ENCODE measurements at regions not wholly inside any gene's neighbourhood (a gene's known extent, or its start where the extent isn't known, plus 50 kb on each side); places are given as distances from the start of the nearest gene placed in this dataset.
"Not testable (repeated sequence)": the region's sequence is repeated elsewhere in the genome, so short reads cannot be mapped to it uniquely, and the experiment has no call there.

- DNase-seq (ENCODE audit: low spot score) = no peak
Observed at GRCh38 chr2:187206071-187206470, 242.0 kb downstream of the CALCRL start.

- no peak for DNase-seq (ENCODE audit: low spot score)
Observed at GRCh38 chr2:187198136-187198535, 249.9 kb downstream of the CALCRL start.

GRCh38 chr2:187194049-187194448 is 254.0 kb downstream of the CALCRL start:
- DNase-seq (ENCODE audit: low spot score) = no peak

GRCh38 chr2:187188783-187189631 is 259.0 kb downstream of the CALCRL start:
- DNase-seq (ENCODE audit: low spot score) = no peak

- no peak for DNase-seq (ENCODE audit: low spot score)
Observed at GRCh38 chr2:187187519-187187918, 260.5 kb downstream of the CALCRL start.

- no peak for DNase-seq (ENCODE audit: low spot score)
Observed at GRCh38 chr2:187180529-187180928, 267.5 kb downstream of the CALCRL start.

- not testable (repeated sequence) for DNase-seq (ENCODE audit: low spot score)
Observed at GRCh38 chr2:187178876-187179275, 269.2 kb downstream of the CALCRL start.

- no peak for DNase-seq (ENCODE audit: low spot score)
Observed at GRCh38 chr2:187177253-187177652, 270.8 kb downstream of the CALCRL start.

- DNase-seq (ENCODE audit: low spot score) = no peak
Observed at GRCh38 chr2:187174582-187174981, 273.5 kb downstream of the CALCRL start.

- no peak for DNase-seq (ENCODE audit: low spot score)
Observed at GRCh38 chr2:187171318-187171717, 276.7 kb downstream of the CALCRL start.

GRCh38 chr2:187169864-187170263 is 278.2 kb downstream of the CALCRL start:
- no peak for DNase-seq (ENCODE audit: low spot score)

- DNase-seq (ENCODE audit: low spot score) = no peak
Observed at GRCh38 chr2:187168720-187169713, 279.0 kb downstream of the CALCRL start.

GRCh38 chr2:187167491-187167890 is 280.6 kb downstream of the CALCRL start:
- DNase-seq (ENCODE audit: low spot score) = no peak

- DNase-seq (ENCODE audit: low spot score) = no peak
Observed at GRCh38 chr2:187165936-187166610, 282.0 kb downstream of the CALCRL start.

- no peak for DNase-seq (ENCODE audit: low spot score)
Observed at GRCh38 chr2:187158452-187158851, 289.6 kb downstream of the CALCRL start.

GRCh38 chr2:187157046-187157445 is 291.0 kb downstream of the CALCRL start:
- no peak for DNase-seq (ENCODE audit: low spot score)

GRCh38 chr2:187155476-187155875 is 292.6 kb downstream of the CALCRL start:
- DNase-seq (ENCODE audit: low spot score) = no peak

- no peak for DNase-seq (ENCODE audit: low spot score)
Observed at GRCh38 chr2:187150670-187151069, 297.4 kb downstream of the CALCRL start.

GRCh38 chr2:187148059-187148714 is 299.2 kb upstream of the ZSWIM2 start:
- DNase-seq (ENCODE audit: low spot score) = no peak

GRCh38 chr2:187143537-187143936 is 294.6 kb upstream of the ZSWIM2 start:
- no peak for DNase-seq (ENCODE audit: low spot score)

- DNase-seq (ENCODE audit: low spot score) = no peak
Observed at GRCh38 chr2:187139469-187139868, 290.5 kb upstream of the ZSWIM2 start.

GRCh38 chr2:187138265-187138664 is 289.3 kb upstream of the ZSWIM2 start:
- peak; percentile 26 for DNase-seq (ENCODE audit: low spot score)
